Erythroblast (primary cell): ENCODE measurements at regions not wholly inside any gene's neighbourhood (a gene's known extent, or its start where the extent isn't known, plus 50 kb on each side); places are given as distances from the start of the nearest gene placed in this dataset.

Experiments
- GATA1 ChIP-seq: IDR thresholded peaks from 2 replicates; pipeline ENCODE4 v1.6.1; 2011; ENCODE audit warnings: low read depth, mild to moderate bottlenecking, control low read depth, low read length, moderate library complexity
- POLR2A ChIP-seq: IDR thresholded peaks from 2 replicates; pipeline ENCODE4 v1.6.1; 2011; ENCODE audit warnings: mild to moderate bottlenecking, low read length

- TF ChIP-seq POLR2A (no peak), GATA1 (no peak)
These were observed 392.8 kb downstream of the AASDHPPT start for GRCh38 chr11:106470230-106470629.
